Prostate gland (tissue), 2 donors: ENCODE measurements at regions not wholly inside any gene's neighbourhood (a gene's known extent, or its start where the extent isn't known, plus 50 kb on each side); places are given as distances from the start of the nearest gene placed in this dataset.

Source experiments
- DNase-seq: peaks from one replicate; pipeline ENCODE4 v3.0.0-alpha.2; 2019; ENCODE audit warnings: low spot score
- H3K27ac ChIP-seq, 2 donors: fragments of 200-600 bp; sonication (generic); 2 replicates each; pipeline ENCODE4 v1.5.1; 2017 to 2019
- H3K27me3 ChIP-seq: fragments of 200-600 bp; sonication (generic); replicated peaks from 2 replicates; pipeline ENCODE4 v1.5.1; 2019; ENCODE audit not compliant: insufficient read depth
- H3K36me3 ChIP-seq, 2 donors: fragments of 200-600 bp; sonication (generic); 1 replicate in 1 of 2; 2 replicates in 1 of 2; pipeline versions ENCODE4 v1.5.1 to v1.8.1; 2017 to 2019
- H3K4me1 ChIP-seq: fragments of 200-600 bp; sonication (generic); replicated peaks from 2 replicates; pipeline ENCODE4 v1.5.1; 2019
- H3K4me3 ChIP-seq, 2 donors: fragments of 200-600 bp; sonication (generic); 2 replicates each; pipeline ENCODE4 v1.5.1; 2017 to 2019
- H3K9me3 ChIP-seq: fragments of 200-600 bp; sonication (generic); 2 replicates; pipeline ENCODE4 v1.5.1; 2017
- POLR2A ChIP-seq: fragments of 450-650 bp; IDR thresholded peaks from one replicate; pipeline ENCODE4 v1.6.1; 2016; ENCODE audit warnings: antibody characterized with exemption, mild to moderate bottlenecking
- POLR2AphosphoS5 ChIP-seq: sonication (generic); formaldehyde crosslinking; IDR thresholded peaks from one replicate; pipeline ENCODE4 v1.6.1; 2017; ENCODE audit warnings: antibody characterized with exemption
- WGBS: methylation state at CpG from one replicate; pipeline ENCODE4 v1.1.5; 2018; 5-methylcytosine and 5-hydroxymethylcytosine counted together
- intact Hi-C: fragments of 100-400 bp; cut with DNase I; formaldehyde crosslinking; loops from one replicate; pipeline ENCODE4 v1.14.2; 2022
- TF ChIP-seq, protein P1 (sequence below), 4 experiments: fragments of 200-600 bp in 2 of 4; fragments of 450-650 bp in 2 of 4; sonication (generic) in 2 of 4; IDR thresholded peaks; 1 replicate in 3 of 4; 2 replicates in 1 of 4; pipeline ENCODE4 v1.5.1; 2016 to 2019; ENCODE audit warnings: antibody characterized with exemption in 4 of 4, mild to moderate bottlenecking in 2 of 4, moderate library complexity in 2 of 4

DNA sequence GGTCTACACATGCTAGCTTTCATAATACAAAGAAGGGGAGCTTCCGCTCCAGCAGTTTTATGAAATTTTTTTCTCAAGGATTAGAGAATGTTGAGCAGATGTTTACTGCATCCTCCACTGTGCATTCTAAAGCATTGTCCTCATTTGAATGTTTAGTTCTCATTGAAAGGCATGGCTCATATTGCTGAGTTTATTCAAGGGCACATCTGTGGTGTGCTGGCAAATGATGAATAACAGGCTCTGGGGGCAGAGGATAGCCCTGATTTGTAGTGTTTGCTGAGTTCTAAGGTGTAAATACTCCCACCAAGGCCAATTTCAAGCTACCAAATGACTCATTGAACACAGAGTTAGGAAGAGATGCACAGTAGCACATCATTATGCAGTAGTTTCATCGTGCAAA lies 303.2 kb upstream of the FAM78B start:
- no peak for DNase-seq
- Histone ChIP-seq H3K27ac (no peak overlapping the region), H3K4me1 (no peaks in the 10 kb centered on the region), H3K36me3 (no peaks in the 10 kb centered on the region), H3K4me3 (no peak overlapping the region), H3K9me3 (no peaks in the 10 kb centered on the region), H3K27me3 (peaks cover 1% of the 10 kb centered on the region)
- intact Hi-C loops: no loop called here
- TF ChIP-seq, protein P1, sequence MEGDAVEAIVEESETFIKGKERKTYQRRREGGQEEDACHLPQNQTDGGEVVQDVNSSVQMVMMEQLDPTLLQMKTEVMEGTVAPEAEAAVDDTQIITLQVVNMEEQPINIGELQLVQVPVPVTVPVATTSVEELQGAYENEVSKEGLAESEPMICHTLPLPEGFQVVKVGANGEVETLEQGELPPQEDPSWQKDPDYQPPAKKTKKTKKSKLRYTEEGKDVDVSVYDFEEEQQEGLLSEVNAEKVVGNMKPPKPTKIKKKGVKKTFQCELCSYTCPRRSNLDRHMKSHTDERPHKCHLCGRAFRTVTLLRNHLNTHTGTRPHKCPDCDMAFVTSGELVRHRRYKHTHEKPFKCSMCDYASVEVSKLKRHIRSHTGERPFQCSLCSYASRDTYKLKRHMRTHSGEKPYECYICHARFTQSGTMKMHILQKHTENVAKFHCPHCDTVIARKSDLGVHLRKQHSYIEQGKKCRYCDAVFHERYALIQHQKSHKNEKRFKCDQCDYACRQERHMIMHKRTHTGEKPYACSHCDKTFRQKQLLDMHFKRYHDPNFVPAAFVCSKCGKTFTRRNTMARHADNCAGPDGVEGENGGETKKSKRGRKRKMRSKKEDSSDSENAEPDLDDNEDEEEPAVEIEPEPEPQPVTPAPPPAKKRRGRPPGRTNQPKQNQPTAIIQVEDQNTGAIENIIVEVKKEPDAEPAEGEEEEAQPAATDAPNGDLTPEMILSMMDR (IDR thresholded peaks at IDR 0.05): no peak
- no peak for TF ChIP-seq POLR2AphosphoS5
- TF ChIP-seq POLR2A: no peak
- WGBS: 55% methylated on average over 2 of the region's 2 CpGs

DNA sequence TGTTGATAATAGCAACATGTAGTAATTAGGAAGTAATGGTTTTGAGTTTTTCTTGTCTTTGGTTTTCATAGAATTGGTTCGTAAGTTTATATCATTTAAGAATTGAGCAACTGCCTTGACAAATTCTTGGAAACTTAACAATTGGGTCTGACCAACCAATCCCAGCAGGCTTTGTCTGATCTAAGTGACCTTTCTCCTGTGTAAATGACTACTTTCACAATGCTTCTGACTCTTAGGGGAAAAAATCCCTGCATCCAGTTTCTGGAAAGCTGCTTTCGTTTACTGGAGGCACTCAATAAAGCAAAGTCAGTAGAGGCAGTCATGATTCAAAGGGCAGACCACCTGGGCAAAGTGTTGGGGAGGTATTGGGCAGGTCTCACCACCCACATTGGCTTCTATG lies 303.6 kb upstream of the FAM78B start:
- no peak overlapping the region for H3K4me3 ChIP-seq
- H3K36me3 ChIP-seq: no peaks in the 10 kb centered on the region
- WGBS: 41% methylated on average over 2 of the region's 2 CpGs
- TF ChIP-seq POLR2AphosphoS5 (no peak), POLR2A (no peak)
- TF ChIP-seq, protein P1 (IDR thresholded peaks at IDR 0.05): no peak
- no peaks in the 10 kb centered on the region for H3K4me1 ChIP-seq
- no peak for DNase-seq
- no peak overlapping the region for H3K27ac ChIP-seq
- H3K9me3 ChIP-seq: no peaks in the 10 kb centered on the region
- H3K27me3 ChIP-seq: peaks cover 1% of the 10 kb centered on the region
- intact Hi-C loops: no loop called here

DNA sequence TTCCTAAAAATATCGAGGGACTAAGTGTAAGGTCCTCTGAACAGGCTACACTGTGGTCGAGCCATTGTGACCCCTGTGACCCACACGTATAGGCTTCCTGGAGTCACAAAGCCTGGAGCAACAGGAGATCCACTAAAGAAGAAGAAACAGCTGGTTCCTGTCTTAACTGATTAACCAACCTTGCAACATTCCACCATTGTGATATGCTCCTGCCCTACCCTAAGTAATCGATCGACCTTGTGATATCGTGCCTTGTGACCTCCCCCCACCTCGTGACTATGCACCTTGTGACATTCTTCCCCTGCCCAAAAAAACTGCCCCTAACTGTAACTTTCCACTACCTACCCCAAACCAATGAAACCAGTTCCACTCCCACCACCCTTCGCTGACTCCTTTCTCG lies 304.6 kb upstream of the FAM78B start:
- DNase-seq: no peak
- H3K27ac ChIP-seq: no peak overlapping the region
- H3K9me3 ChIP-seq: no peaks in the 10 kb centered on the region
- no peaks in the 10 kb centered on the region for H3K4me1 ChIP-seq
- H3K27me3 ChIP-seq: peaks cover 1% of the 10 kb centered on the region
- 83% methylated on average over 9 of the region's 9 CpGs for WGBS
- no peak for TF ChIP-seq POLR2AphosphoS5
- no peak for TF ChIP-seq POLR2A
- TF ChIP-seq, protein P1 (IDR thresholded peaks at IDR 0.05): no peak
- H3K4me3 ChIP-seq: no peak overlapping the region
- intact Hi-C loops: no loop called here
- H3K36me3 ChIP-seq: no peaks in the 10 kb centered on the region

DNA sequence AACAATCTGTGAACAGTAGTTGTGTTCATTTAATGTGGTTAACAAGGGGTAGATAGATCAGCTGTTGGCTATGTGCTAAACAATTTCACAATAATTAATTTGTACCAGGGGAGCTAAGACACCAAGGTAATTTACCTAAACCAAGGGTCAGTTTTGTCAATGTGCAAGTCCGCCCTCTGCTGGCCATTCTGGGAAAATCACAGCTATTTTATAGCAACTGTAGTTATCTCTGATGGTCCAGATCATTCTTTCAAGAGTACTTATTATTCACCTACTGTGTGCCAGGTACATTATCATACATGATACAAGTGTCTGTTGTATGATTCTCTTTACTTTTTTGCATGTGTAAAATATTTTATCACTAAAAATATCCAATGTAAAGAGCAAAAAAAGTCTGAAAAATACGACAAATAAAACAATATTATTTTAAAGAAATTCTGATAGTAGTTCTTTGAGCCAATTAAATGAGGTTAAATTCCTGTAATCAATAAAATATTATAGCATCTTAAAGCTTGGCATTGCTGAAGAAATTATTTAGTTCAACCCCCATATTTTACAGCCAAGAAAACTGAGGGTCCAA lies 312.3 kb upstream of the FAM78B start:
- no peaks in the 10 kb centered on the region for H3K27me3 ChIP-seq
- no peak overlapping the region for H3K27ac ChIP-seq
- TF ChIP-seq POLR2A: no peak
- TF ChIP-seq, protein P1 (IDR thresholded peaks at IDR 0.05): peak; percentile 32 to 73 (median 64)
- peak; percentile 19 for DNase-seq
- no peaks in the 10 kb centered on the region for H3K9me3 ChIP-seq
- intact Hi-C loops: loop anchor here (5.0 kb wide), 1 partner anchor 552 kb away; no protein-coding TSS in a partner anchor
- H3K36me3 ChIP-seq: no peaks in the 10 kb centered on the region
- 48% methylated on average over 2 of the region's 2 CpGs for WGBS
- H3K4me3 ChIP-seq: no peak overlapping the region
- H3K4me1 ChIP-seq: no peaks in the 10 kb centered on the region

DNA sequence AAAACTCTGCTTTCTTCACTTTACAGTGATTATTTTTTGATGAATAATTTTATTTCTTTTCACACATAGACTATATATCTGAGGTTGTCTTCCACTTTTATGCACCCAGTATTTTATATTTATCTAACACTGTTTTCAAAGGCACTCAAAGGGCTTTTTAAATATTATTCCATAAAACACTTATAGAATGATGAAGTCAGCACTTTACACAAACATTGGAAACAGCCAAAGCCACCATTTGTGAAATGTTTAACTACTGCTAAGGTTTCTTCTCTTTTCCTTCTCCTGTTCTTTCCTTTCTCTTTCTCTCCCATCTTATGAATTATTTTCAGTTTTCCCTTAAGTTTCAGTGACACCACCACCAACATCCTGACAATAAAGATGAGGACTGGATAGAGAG lies 317.7 kb upstream of the FAM78B start:
- TF ChIP-seq, protein P1 (IDR thresholded peaks at IDR 0.05): no peak
- TF ChIP-seq POLR2AphosphoS5 (no peak), POLR2A (no peak)
- Histone ChIP-seq H3K4me3 (no peak overlapping the region), H3K4me1 (no peaks in the 10 kb centered on the region), H3K27me3 (no peaks in the 10 kb centered on the region), H3K36me3 (no peaks in the 10 kb centered on the region), H3K9me3 (no peaks in the 10 kb centered on the region), H3K27ac (no peak overlapping the region)
- intact Hi-C loops: no loop called here
- no peak for DNase-seq
